ENCODE measurements at regions not wholly inside any gene's neighbourhood (a gene's known extent, or its start where the extent isn't known, plus 50 kb on each side); places are given as distances from the start of the nearest gene placed in this dataset.

- no peaks in the 10 kb centered on the region for H3K9me3 ChIP-seq
- Mint-ChIP-seq H3K4me1 (no peaks in the 10 kb centered on the region), H3K36me3 (no peaks in the 10 kb centered on the region), H3K27me3 (no peaks in the 10 kb centered on the region), H3K9me3 (peaks cover 9 to 16% (median 14%) of the 10 kb centered on the region in 3 donors), H3K27ac (no peak overlapping the region), H3K4me3 (no peak overlapping the region)
- no peaks in the 10 kb centered on the region for H3K36me3 ChIP-seq (ENCODE audit: control insufficient read depth in 2 of 2, extremely low read depth in 1 of 2, insufficient read depth in 1 of 2, low read length in 1 of 2)
- H3K27ac ChIP-seq (ENCODE audit: low read length) = no peak overlapping the region
- ChIA-PET CTCF (no interaction called here), POLR2A (no interaction called here)
- H3K4me3 ChIP-seq (ENCODE audit: control insufficient read depth in 1 of 2, extremely low read depth in 1 of 2, low read length in 1 of 2) = no peak overlapping the region
- H3K27me3 ChIP-seq (replicated peaks in 1 of 2; ENCODE audit: control insufficient read depth in 2 of 2, extremely low read depth in 1 of 2, insufficient read depth in 2 of 2, low read length in 1 of 2) = no peaks in the 10 kb centered on the region
- ATAC-seq (replicated peaks in 1 of 4) (no peak), DNase-seq (no peak)
- no peaks in the 10 kb centered on the region for H3K4me1 ChIP-seq (ENCODE audit: control insufficient read depth in 1 of 2, extremely low read depth in 1 of 2, insufficient read depth in 2 of 2, low read length in 2 of 2)
Observed at GRCh38 chr13:61084988-61085387, 330.7 kb downstream of the PCDH20 start.

GRCh38 chr13:61078976-61079770 is 336.5 kb downstream of the PCDH20 start:
- Histone ChIP-seq H3K27me3 (replicated peaks in 1 of 2; ENCODE audit: control insufficient read depth in 2 of 2, extremely low read depth in 1 of 2, insufficient read depth in 2 of 2, low read length in 1 of 2) (no peaks in the 10 kb centered on the region), H3K9me3 (no peaks in the 10 kb centered on the region), H3K4me1 (ENCODE audit: control insufficient read depth in 1 of 2, extremely low read depth in 1 of 2, insufficient read depth in 2 of 2, low read length in 2 of 2) (no peaks in the 10 kb centered on the region), H3K4me3 (ENCODE audit: control insufficient read depth in 1 of 2, extremely low read depth in 1 of 2, low read length in 1 of 2) (no peak overlapping the region), H3K27ac (ENCODE audit: low read length) (no peak overlapping the region), H3K36me3 (ENCODE audit: control insufficient read depth in 2 of 2, extremely low read depth in 1 of 2, insufficient read depth in 1 of 2, low read length in 1 of 2) (no peaks in the 10 kb centered on the region)
- Mint-ChIP-seq H3K27ac (no peak overlapping the region), H3K27me3 (no peaks in the 10 kb centered on the region), H3K4me3 (no peak overlapping the region), H3K9me3 (peaks cover 0 to 16% (median 13%) of the 10 kb centered on the region in 3 donors), H3K4me1 (no peaks in the 10 kb centered on the region), H3K36me3 (no peaks in the 10 kb centered on the region)
- ChIA-PET CTCF (no interaction called here), POLR2A (no interaction called here)
- WGBS (ENCODE audit: insufficient coverage) = no CpG with 5 or more reads among the region's 4 CpGs
- no peak for DNase-seq
- no peak for ATAC-seq (replicated peaks in 1 of 4)

GRCh38 chr13:61052175-61052574 is 363.5 kb downstream of the PCDH20 start:
- Mint-ChIP-seq H3K27me3 (no peaks in the 10 kb centered on the region), H3K4me3 (no peak overlapping the region), H3K4me1 (no peaks in the 10 kb centered on the region), H3K27ac (no peak overlapping the region), H3K36me3 (no peaks in the 10 kb centered on the region), H3K9me3 (peaks cover 0 to 15% (median 5%) of the 10 kb centered on the region in 3 donors)
- ATAC-seq (replicated peaks in 1 of 4) = no peak
- WGBS (ENCODE audit: insufficient coverage) = 29% methylated on average over 1 of the region's 1 CpG
- Histone ChIP-seq H3K36me3 (ENCODE audit: control insufficient read depth in 2 of 2, extremely low read depth in 1 of 2, insufficient read depth in 1 of 2, low read length in 1 of 2) (no peaks in the 10 kb centered on the region), H3K9me3 (no peaks in the 10 kb centered on the region), H3K4me1 (ENCODE audit: control insufficient read depth in 1 of 2, extremely low read depth in 1 of 2, insufficient read depth in 2 of 2, low read length in 2 of 2) (no peaks in the 10 kb centered on the region), H3K27ac (ENCODE audit: low read length) (no peak overlapping the region), H3K27me3 (replicated peaks in 1 of 2; ENCODE audit: control insufficient read depth in 2 of 2, extremely low read depth in 1 of 2, insufficient read depth in 2 of 2, low read length in 1 of 2) (no peaks in the 10 kb centered on the region), H3K4me3 (ENCODE audit: control insufficient read depth in 1 of 2, extremely low read depth in 1 of 2, low read length in 1 of 2) (no peak overlapping the region)
- ChIA-PET CTCF (no interaction called here), POLR2A (no interaction called here)
- DNase-seq = no peak

DNA sequence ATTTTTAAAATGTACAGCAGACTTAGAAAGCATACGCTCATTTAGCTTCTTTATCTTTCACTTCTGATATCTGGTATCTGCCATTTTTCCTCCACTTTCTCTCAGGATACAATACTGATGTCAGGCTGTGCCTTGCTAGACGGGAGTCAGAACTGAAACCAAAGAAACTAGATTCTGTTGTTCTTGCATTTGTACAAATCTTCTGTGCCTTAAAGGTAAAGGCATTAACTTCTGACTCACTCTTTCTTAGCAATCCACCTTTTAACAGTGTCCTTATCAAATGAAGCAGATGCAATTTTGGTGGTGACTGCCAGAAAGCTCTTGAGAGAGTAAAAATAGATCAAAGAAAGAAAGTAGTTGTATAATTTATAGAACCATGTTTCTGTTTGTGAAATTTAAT is 370.4 kb downstream of the PCDH20 start:
- Mint-ChIP-seq H3K9me3 (peaks cover 0 to 2% (median 0%) of the 10 kb centered on the region in 3 donors), H3K27ac (no peak overlapping the region), H3K36me3 (no peaks in the 10 kb centered on the region), H3K4me1 (no peaks in the 10 kb centered on the region), H3K4me3 (no peak overlapping the region), H3K27me3 (no peaks in the 10 kb centered on the region)
- Histone ChIP-seq H3K4me1 (ENCODE audit: control insufficient read depth in 1 of 2, extremely low read depth in 1 of 2, insufficient read depth in 2 of 2, low read length in 2 of 2) (no peaks in the 10 kb centered on the region), H3K27ac (ENCODE audit: low read length) (no peak overlapping the region), H3K27me3 (replicated peaks in 1 of 2; ENCODE audit: control insufficient read depth in 2 of 2, extremely low read depth in 1 of 2, insufficient read depth in 2 of 2, low read length in 1 of 2) (no peaks in the 10 kb centered on the region), H3K36me3 (ENCODE audit: control insufficient read depth in 2 of 2, extremely low read depth in 1 of 2, insufficient read depth in 1 of 2, low read length in 1 of 2) (no peaks in the 10 kb centered on the region), H3K9me3 (no peaks in the 10 kb centered on the region), H3K4me3 (ENCODE audit: control insufficient read depth in 1 of 2, extremely low read depth in 1 of 2, low read length in 1 of 2) (no peak overlapping the region)
- 55% methylated on average over 1 of the region's 2 CpGs for WGBS (ENCODE audit: insufficient coverage)
- ChIA-PET CTCF (interaction anchor here in 1 of 2 donors (0.6 kb wide), 1 partner anchor 522 kb away, joined by 3 read pairs; no protein-coding TSS in a partner anchor), POLR2A (no interaction called here)
- ATAC-seq (replicated peaks in 1 of 4) (no peak), DNase-seq (no peak)

DNA sequence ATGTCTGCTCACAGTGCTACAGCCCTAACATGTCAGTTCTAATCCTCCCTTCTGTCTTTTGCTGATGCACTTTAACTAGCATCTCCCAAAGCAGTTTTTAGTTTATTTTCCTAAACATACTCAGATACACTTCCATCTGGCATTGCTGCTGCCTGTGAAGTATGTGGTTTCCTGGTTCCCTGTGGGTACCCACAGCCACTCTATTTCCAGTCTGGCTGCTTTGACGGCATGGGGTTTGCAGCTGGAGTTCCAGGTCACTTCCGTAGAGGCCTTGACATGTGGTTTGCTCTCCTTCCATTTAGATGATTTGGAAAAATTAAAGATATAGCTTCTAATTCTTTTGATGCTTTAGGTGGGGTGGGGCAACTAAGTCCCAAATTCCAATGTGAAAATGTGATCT is 375.5 kb downstream of the PCDH20 start:
- Mint-ChIP-seq H3K4me1 (no peaks in the 10 kb centered on the region), H3K36me3 (no peaks in the 10 kb centered on the region), H3K9me3 (peaks cover 3 to 24% (median 9%) of the 10 kb centered on the region in 3 donors), H3K27ac (no peak overlapping the region), H3K27me3 (no peaks in the 10 kb centered on the region), H3K4me3 (no peak overlapping the region)
- no peak overlapping the region for H3K27ac ChIP-seq (ENCODE audit: low read length)
- H3K4me3 ChIP-seq (ENCODE audit: control insufficient read depth in 1 of 2, extremely low read depth in 1 of 2, low read length in 1 of 2) = no peak overlapping the region
- no peaks in the 10 kb centered on the region for H3K4me1 ChIP-seq (ENCODE audit: control insufficient read depth in 1 of 2, extremely low read depth in 1 of 2, insufficient read depth in 2 of 2, low read length in 2 of 2)
- CTCF ChIA-PET = no interaction called here
- POLR2A ChIA-PET = no interaction called here
- no peaks in the 10 kb centered on the region for H3K9me3 ChIP-seq
- ATAC-seq (replicated peaks in 1 of 4) (no peak), DNase-seq (no peak)
- no peaks in the 10 kb centered on the region for H3K27me3 ChIP-seq (replicated peaks in 1 of 2; ENCODE audit: control insufficient read depth in 2 of 2, extremely low read depth in 1 of 2, insufficient read depth in 2 of 2, low read length in 1 of 2)
- whole genome bisulfite sequencing (ENCODE audit: insufficient coverage) = no CpG with 5 or more reads among the region's 2 CpGs
- no peaks in the 10 kb centered on the region for H3K36me3 ChIP-seq (ENCODE audit: control insufficient read depth in 2 of 2, extremely low read depth in 1 of 2, insufficient read depth in 1 of 2, low read length in 1 of 2)

DNA sequence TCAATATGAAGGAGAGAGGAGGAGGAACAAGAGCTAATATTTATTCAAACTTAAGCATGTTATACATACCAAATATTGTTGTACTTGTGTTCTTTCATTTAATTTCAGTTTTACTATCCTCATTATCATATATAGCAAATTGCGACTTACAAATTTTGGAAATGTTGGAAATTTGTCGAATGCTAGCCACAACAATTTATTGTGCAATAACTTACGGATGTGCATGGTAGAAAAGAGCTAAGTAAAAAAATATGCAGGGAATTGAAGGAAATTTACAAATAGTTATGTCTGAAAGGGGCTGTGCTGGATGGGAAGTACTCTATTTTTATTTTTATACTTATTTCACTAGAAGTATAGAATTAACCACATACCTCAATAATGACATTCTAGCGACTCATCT is 376.3 kb downstream of the PCDH20 start:
- H3K27me3 Mint-ChIP-seq = no peaks in the 10 kb centered on the region
- DNase-seq = no peak
- ChIA-PET CTCF (no interaction called here), POLR2A (no interaction called here)
- no peak for ATAC-seq (replicated peaks in 1 of 4)
- no peaks in the 10 kb centered on the region for H3K4me1 ChIP-seq (ENCODE audit: control insufficient read depth in 1 of 2, extremely low read depth in 1 of 2, insufficient read depth in 2 of 2, low read length in 2 of 2)
- WGBS (ENCODE audit: insufficient coverage) = no CpG with 5 or more reads among the region's 4 CpGs
- no peak overlapping the region for H3K4me3 Mint-ChIP-seq
- H3K4me3 ChIP-seq (ENCODE audit: control insufficient read depth in 1 of 2, extremely low read depth in 1 of 2, low read length in 1 of 2) = no peak overlapping the region
- no peaks in the 10 kb centered on the region for H3K9me3 ChIP-seq
- no peak overlapping the region for H3K27ac ChIP-seq (ENCODE audit: low read length)
- H3K36me3 ChIP-seq (ENCODE audit: control insufficient read depth in 2 of 2, extremely low read depth in 1 of 2, insufficient read depth in 1 of 2, low read length in 1 of 2) = no peaks in the 10 kb centered on the region
- H3K27me3 ChIP-seq (replicated peaks in 1 of 2; ENCODE audit: control insufficient read depth in 2 of 2, extremely low read depth in 1 of 2, insufficient read depth in 2 of 2, low read length in 1 of 2) = no peaks in the 10 kb centered on the region
- peaks cover 3 to 24% (median 11%) of the 10 kb centered on the region in 3 donors for H3K9me3 Mint-ChIP-seq
- H3K36me3 Mint-ChIP-seq = no peaks in the 10 kb centered on the region
- no peaks in the 10 kb centered on the region for H3K4me1 Mint-ChIP-seq
- H3K27ac Mint-ChIP-seq = no peak overlapping the region

DNA sequence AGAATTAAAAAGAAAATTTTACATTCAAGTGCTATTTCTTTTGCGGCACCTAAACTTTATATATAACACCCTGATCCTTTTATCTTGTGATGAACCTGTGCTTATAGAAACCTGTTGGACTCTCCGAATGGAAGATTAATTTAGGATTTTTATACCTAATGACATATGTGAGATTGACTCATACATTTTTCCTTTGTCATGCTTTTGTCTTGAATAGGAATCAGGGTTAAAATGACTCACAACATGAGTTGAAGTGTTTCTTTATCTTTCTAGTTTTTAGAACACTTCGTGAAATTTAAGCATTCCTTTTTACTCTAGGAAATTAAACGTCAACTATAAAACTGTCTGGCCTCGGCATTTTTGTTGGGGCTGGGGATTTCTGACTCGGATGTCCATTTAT is 378.9 kb downstream of the PCDH20 start:
- H3K27me3 Mint-ChIP-seq = no peaks in the 10 kb centered on the region
- H3K36me3 Mint-ChIP-seq = no peaks in the 10 kb centered on the region
- ChIA-PET POLR2A (no interaction called here), CTCF (no interaction called here)
- DNase-seq (no peak), ATAC-seq (replicated peaks in 1 of 4) (no peak)
- no peaks in the 10 kb centered on the region for H3K36me3 ChIP-seq (ENCODE audit: control insufficient read depth in 2 of 2, extremely low read depth in 1 of 2, insufficient read depth in 1 of 2, low read length in 1 of 2)
- H3K4me3 ChIP-seq (ENCODE audit: control insufficient read depth in 1 of 2, extremely low read depth in 1 of 2, low read length in 1 of 2) = no peak overlapping the region
- no peaks in the 10 kb centered on the region for H3K9me3 ChIP-seq
- H3K9me3 Mint-ChIP-seq = peaks cover 3 to 24% (median 11%) of the 10 kb centered on the region in 3 donors
- no CpG with 5 or more reads among the region's 6 CpGs for WGBS (ENCODE audit: insufficient coverage)
- H3K4me1 Mint-ChIP-seq = no peaks in the 10 kb centered on the region
- no peak overlapping the region for H3K27ac ChIP-seq (ENCODE audit: low read length)
- no peaks in the 10 kb centered on the region for H3K4me1 ChIP-seq (ENCODE audit: control insufficient read depth in 1 of 2, extremely low read depth in 1 of 2, insufficient read depth in 2 of 2, low read length in 2 of 2)
- no peak overlapping the region for H3K27ac Mint-ChIP-seq
- no peak overlapping the region for H3K4me3 Mint-ChIP-seq
- H3K27me3 ChIP-seq (replicated peaks in 1 of 2; ENCODE audit: control insufficient read depth in 2 of 2, extremely low read depth in 1 of 2, insufficient read depth in 2 of 2, low read length in 1 of 2) = no peaks in the 10 kb centered on the region
